ENCODE measurements at regions not wholly inside any gene's neighbourhood (a gene's known extent, or its start where the extent isn't known, plus 50 kb on each side); places are given as distances from the start of the nearest gene placed in this dataset.

GRCh38 chr12:24077161-24077560, 127.7 kb upstream of the SOX5 start:
- Histone ChIP-seq H2AFZ (replicated peaks; ENCODE audit: low read length, poor library complexity) (no peak overlapping the region), H2BK15ac (ENCODE audit: low read depth, low read length) (no peak overlapping the region), H4K8ac (ENCODE audit: low read depth in 2 of 2, low read length in 2 of 2) (no peak overlapping the region), H3K27me3 (ENCODE audit: control insufficient read depth, insufficient read depth, low read length) (no peaks in the 10 kb centered on the region), H3K4me2 (ENCODE audit: low read depth, low read length) (no peak overlapping the region), H4K20me1 (ENCODE audit: insufficient read depth, low read length) (no peaks in the 10 kb centered on the region), H2BK120ac (ENCODE audit: low read depth, low read length) (no peak overlapping the region), H2BK20ac (ENCODE audit: low read depth, low read length) (no peak overlapping the region), H3K23ac (ENCODE audit: low read depth, low read length) (no peak overlapping the region), H3K9me3 (ENCODE audit: control insufficient read depth, insufficient read depth, low read length) (no peaks in the 10 kb centered on the region), H3K9ac (ENCODE audit: low read depth, low read length) (no peak overlapping the region), H4K91ac (ENCODE audit: insufficient read depth, low read depth, low read length) (no peak overlapping the region), H3K36me3 (ENCODE audit: control insufficient read depth, insufficient read depth, low read length) (no peaks in the 10 kb centered on the region), H2AK5ac (ENCODE audit: low read depth, low read length) (no peak overlapping the region), H2AK9ac (replicated peaks; ENCODE audit: low read depth, low read length, poor library complexity) (no peak overlapping the region), H3K4me3 (ENCODE audit: insufficient read depth, low read depth, low read length) (no peak overlapping the region), H3K18ac (ENCODE audit: low read depth, low read length) (no peak overlapping the region), H3K27ac (ENCODE audit: insufficient read depth, low read length) (no peak overlapping the region), H3K9me1 (ENCODE audit: insufficient read depth, low read length) (no peaks in the 10 kb centered on the region), H3K14ac (replicated peaks; ENCODE audit: low read depth, low read length) (no peak overlapping the region), H3K56ac (ENCODE audit: extremely low read depth, insufficient read depth, low read length) (no peak overlapping the region), H3K4me1 (ENCODE audit: control insufficient read depth, insufficient read depth, low read length) (no peaks in the 10 kb centered on the region; the same call in 1 of the 2 replicates), H4K5ac (ENCODE audit: low read depth, low read length) (no peak overlapping the region), H3K4ac (ENCODE audit: low read depth, low read length) (no peak overlapping the region), H2BK5ac (ENCODE audit: low read depth, low read length, poor library complexity, severe bottlenecking) (no peak overlapping the region), H3K79me1 (ENCODE audit: low read depth in 1 of 2, low read length in 2 of 2) (no peaks in the 10 kb centered on the region)
- no TSS peak for BruUV-seq (replicated peaks)
- ATAC-seq (ENCODE audit: low read depth) (no peak), DNase-seq (no peak)
- intact Hi-C loops (cut with micrococcal nuclease): no loop called here
- WGBS, 2 experiments (ENCODE audit: extremely low coverage in 2 of 2, insufficient read length in 1 of 2): 80% methylated on average over 1 of the region's 5 CpGs; no CpG with 5 or more reads in 1 of the 2 experiments
- dilution Hi-C loops (cut with HindIII; ENCODE audit: low sequenced_read_pairs, unreplicated experiment): no loop called here
- CTCF ChIA-PET: no interaction called here
- no peak for TF ChIP-seq RCOR1 (IDR thresholded peaks at IDR 0.05; ENCODE audit: insufficient replicate concordance, low read length)
- POLR2A ChIA-PET (ENCODE audit: unreplicated experiment): interaction anchor here (0.6 kb wide), 1 partner anchor 57 kb away, joined by 3 read pairs; no protein-coding TSS in a partner anchor
- in situ Hi-C loops (cut with MboI; ENCODE audit: low sequenced_read_pairs): no loop called here

All from IMR-90 (cell line).